PC-9 (cell line): ENCODE measurements at regions not wholly inside any gene's neighbourhood (a gene's known extent, or its start where the extent isn't known, plus 50 kb on each side); places are given as distances from the start of the nearest gene placed in this dataset.

ENCODE experiments used
- BruUV-seq: library from RNA; stranded (reverse); fragments of 400-500 nt; replicated peaks from 2 replicates; lab custom pipeline; 2021; lab: Mats Ljungman, UMichigan
- CTCF ChIA-PET: fragments of 300-600 bp; sonication (Branson Sonifier 250); formaldehyde crosslinking; loops from one replicate; lab custom pipeline; 2022; ENCODE audit warnings: antibody characterized with exemption; lab: Charles Lee
- POLR2A ChIA-PET: fragments of 300-600 bp; sonication (Branson Sonifier 250); formaldehyde crosslinking; loops from one replicate; lab custom pipeline; 2022; ENCODE audit warnings: antibody characterized with exemption; ENCODE audit not compliant: unreplicated experiment; lab: Charles Lee
- DNase-seq, 2 experiments: peaks; one replicate each; pipeline versions ENCODE4 v3.0.0 to v3.0.0-alpha.2; 2015 to 2022; ENCODE audit warnings: mixed read lengths in 1 of 2
- H2AFZ ChIP-seq: fragments of 200-600 bp; sonication (generic); 2 replicates; pipeline ENCODE4 v1.8.1; 2017; ENCODE audit warnings: antibody characterized with exemption
- H3F3A ChIP-seq: fragments of 200-600 bp; sonication (generic); 2 replicates; pipeline ENCODE4 v1.8.1; 2017; ENCODE audit warnings: antibody characterized with exemption, mild to moderate bottlenecking, low read depth; ENCODE audit not compliant: insufficient read depth
- H3K27ac ChIP-seq: fragments of 200-600 bp; sonication (generic); 2 replicates; pipeline ENCODE4 v1.6.1; 2016; ENCODE audit warnings: mixed run types
- H3K27me3 ChIP-seq: fragments of 200-600 bp; sonication (generic); 2 replicates; pipeline ENCODE4 v1.6.1; 2016; ENCODE audit warnings: low read depth, mixed run types; ENCODE audit not compliant: insufficient read depth
- H3K36me3 ChIP-seq: fragments of 200-600 bp; sonication (generic); 2 replicates; pipeline ENCODE4 v1.6.1; 2016; ENCODE audit warnings: low read depth, mixed run types
- H3K4me1 ChIP-seq: fragments of 200-600 bp; sonication (generic); replicated peaks from 2 replicates; pipeline ENCODE4 v1.6.1; 2016; ENCODE audit warnings: mixed run types; ENCODE audit not compliant: insufficient read depth
- H3K4me2 ChIP-seq: fragments of 200-600 bp; sonication (generic); 2 replicates; pipeline ENCODE4 v1.6.1; 2017; ENCODE audit warnings: mixed run types
- H3K4me3 ChIP-seq: fragments of 200-600 bp; sonication (generic); 2 replicates; pipeline ENCODE4 v1.6.1; 2016; ENCODE audit warnings: mixed run types
- H3K79me2 ChIP-seq: fragments of 200-600 bp; sonication (generic); 2 replicates; pipeline ENCODE4 v1.6.1; 2017; ENCODE audit warnings: low read depth, mixed run types
- H3K9me2 ChIP-seq: fragments of 200-600 bp; sonication (generic); 2 replicates; pipeline ENCODE4 v1.8.1; 2017; ENCODE audit warnings: mild to moderate bottlenecking; ENCODE audit not compliant: insufficient read depth
- H3K9me3 ChIP-seq: fragments of 200-600 bp; sonication (generic); 2 replicates; pipeline ENCODE4 v1.8.1; 2016; ENCODE audit warnings: low read depth; ENCODE audit not compliant: insufficient read depth
- H4K20me1 ChIP-seq: fragments of 200-600 bp; sonication (generic); 2 replicates; pipeline ENCODE4 v1.8.1; 2017; ENCODE audit not compliant: insufficient read depth
- CTCF ChIP-seq: fragments of 200-600 bp; sonication (generic); conservative IDR thresholded peaks from 2 replicates; pipeline ENCODE4 v1.6.1; 2017; ENCODE audit warnings: mixed run types, antibody characterized with exemption, mild to moderate bottlenecking, moderate library complexity
- EZH2 ChIP-seq: fragments of 200-600 bp; sonication (generic); IDR thresholded peaks from 2 replicates; pipeline ENCODE4 v1.8.0; 2017; ENCODE audit warnings: antibody characterized with exemption, low read depth
- intact Hi-C: fragments of 100-400 bp; cut with micrococcal nuclease; formaldehyde crosslinking; loops from one replicate; pipeline ENCODE4 v1.10.0; 2022; ENCODE audit not compliant: unreplicated experiment

GRCh38 chr13:104408733-104409132 is 1342.5 kb upstream of the SLC10A2 start:
- no peak overlapping the region for H2AFZ ChIP-seq
- DNase-seq, result peak in 1 of 2 experiments; percentile 70

GRCh38 chr13:104404325-104404724 is 1338.1 kb upstream of the SLC10A2 start:
- no peak for TF ChIP-seq CTCF
- TF ChIP-seq EZH2, result no peak
- Histone ChIP-seq H3K27me3 (no peaks in the 10 kb centered on the region), H3K4me2 (no peak overlapping the region), H3K79me2 (no peaks in the 10 kb centered on the region), H4K20me1 (no peaks in the 10 kb centered on the region), H3K4me1 (peaks cover 14% of the 10 kb centered on the region), H3F3A (no peaks in the 10 kb centered on the region; the same call in 1 of the 2 replicates), H3K9me3 (peaks cover 7% of the 10 kb centered on the region), H3K27ac (no peak overlapping the region), H3K36me3 (no peaks in the 10 kb centered on the region), H3K9me2 (no peaks in the 10 kb centered on the region), H2AFZ (no peak overlapping the region), H3K4me3 (no peak overlapping the region)
- DNase-seq, result no peak
- intact Hi-C loops, result no loop called here
- ChIA-PET POLR2A (no interaction called here), CTCF (no interaction called here)
- no TSS peak for BruUV-seq

More at GRCh38 chr13:104408733-104409132, 1342.5 kb upstream of the SLC10A2 start:
- Histone ChIP-seq H4K20me1 (no peaks in the 10 kb centered on the region), H3K27me3 (no peaks in the 10 kb centered on the region), H3K9me2 (no peaks in the 10 kb centered on the region), H3F3A (no peaks in the 10 kb centered on the region; the same call in 1 of the 2 replicates), H3K9me3 (peaks cover 7% of the 10 kb centered on the region), H3K4me1 (peaks cover 20% of the 10 kb centered on the region), H3K27ac (0 out of 2 replicates have a peak overlapping the region, but pooled peaks have one; percentile 2), H3K79me2 (no peaks in the 10 kb centered on the region), H3K4me3 (no peak overlapping the region), H3K4me2 (peak overlapping the region; percentile 35), H3K36me3 (no peaks in the 10 kb centered on the region)
- POLR2A ChIA-PET, result no interaction called here
- TF ChIP-seq CTCF, result no peak
- no peak for TF ChIP-seq EZH2
- intact Hi-C loops, result loop anchor here (5.0 kb wide), 1 partner anchor 91 kb away; no protein-coding TSS in a partner anchor
- BruUV-seq, result no TSS peak
- CTCF ChIA-PET, result no interaction called here

- Histone ChIP-seq H3K9me2 (no peaks in the 10 kb centered on the region), H3K4me1 (peaks cover 12% of the 10 kb centered on the region), H3K36me3 (no peaks in the 10 kb centered on the region), H3K9me3 (peaks cover 7% of the 10 kb centered on the region), H3K4me2 (no peak overlapping the region), H3F3A (no peaks in the 10 kb centered on the region), H3K4me3 (no peak overlapping the region), H2AFZ (no peak overlapping the region), H3K79me2 (no peaks in the 10 kb centered on the region), H3K27me3 (no peaks in the 10 kb centered on the region), H3K27ac (no peak overlapping the region), H4K20me1 (no peaks in the 10 kb centered on the region)
- intact Hi-C loops, result no loop called here
- TF ChIP-seq EZH2, result no peak
- no peak for TF ChIP-seq CTCF
- no TSS peak for BruUV-seq
- POLR2A ChIA-PET, result no interaction called here
- CTCF ChIA-PET, result no interaction called here
- no peak for DNase-seq
These were observed 1323.5 kb upstream of the SLC10A2 start for GRCh38 chr13:104389691-104390090.
